HG02885 (cell line): ENCODE measurements at regions not wholly inside any gene's neighbourhood (a gene's known extent, or its start where the extent isn't known, plus 50 kb on each side); places are given as distances from the start of the nearest gene placed in this dataset.

ENCODE experiments used
- ATAC-seq: cut with Tn5 transposase; IDR thresholded peaks from one replicate; pipeline ENCODE4 v1.9.1; 2021; ENCODE audit warnings: mild to moderate bottlenecking; ENCODE audit not compliant: unreplicated experiment, poor library complexity

- no peak for ATAC-seq
Observed at GRCh38 chr2:107358362-107358761, 468.3 kb upstream of the RGPD4 start.

- no peak for ATAC-seq
Observed at GRCh38 chr2:107359021-107359420, 467.7 kb upstream of the RGPD4 start.

- no peak for ATAC-seq
Observed at GRCh38 chr2:107361751-107362381, 464.8 kb upstream of the RGPD4 start.

DNA sequence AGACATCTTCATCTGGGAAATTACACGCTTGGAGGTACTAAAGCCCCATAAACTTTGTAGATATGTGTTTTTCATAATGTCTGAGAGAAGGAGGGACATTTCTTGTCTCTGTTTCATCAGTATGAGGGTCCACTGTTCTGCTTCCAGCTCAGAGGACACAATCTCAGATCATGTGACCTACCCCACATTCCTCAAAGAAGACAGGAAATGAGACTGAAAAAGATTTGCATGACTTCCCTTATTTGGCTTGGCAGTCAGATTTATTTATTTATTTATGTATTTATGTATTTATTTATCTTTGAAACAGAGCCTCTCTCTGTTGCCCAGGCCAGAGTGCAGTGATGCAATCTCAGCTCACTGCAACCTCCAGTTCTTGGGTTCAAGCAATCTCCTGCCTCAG, 463.7 kb upstream of the RGPD4 start:
- no peak for ATAC-seq

DNA sequence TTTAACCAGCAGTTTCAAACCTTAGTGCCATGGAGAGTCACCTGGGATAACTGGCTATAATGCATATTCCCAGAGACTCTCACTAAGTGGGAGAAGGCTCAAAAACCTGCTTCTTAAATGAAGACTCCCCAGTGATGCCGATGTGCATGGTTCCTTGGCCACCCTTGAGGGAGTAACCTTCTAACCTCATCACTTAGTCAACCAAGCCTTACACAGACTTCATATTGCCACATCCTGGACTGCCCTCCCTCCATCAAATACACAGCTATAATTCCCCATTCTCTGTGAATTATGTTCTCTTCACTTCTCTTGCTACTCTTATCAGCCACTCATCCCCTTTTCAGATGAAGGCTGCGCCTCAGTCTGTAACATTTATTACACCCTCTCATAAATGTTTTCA, 462.9 kb upstream of the RGPD4 start:
- ATAC-seq, result no peak

DNA sequence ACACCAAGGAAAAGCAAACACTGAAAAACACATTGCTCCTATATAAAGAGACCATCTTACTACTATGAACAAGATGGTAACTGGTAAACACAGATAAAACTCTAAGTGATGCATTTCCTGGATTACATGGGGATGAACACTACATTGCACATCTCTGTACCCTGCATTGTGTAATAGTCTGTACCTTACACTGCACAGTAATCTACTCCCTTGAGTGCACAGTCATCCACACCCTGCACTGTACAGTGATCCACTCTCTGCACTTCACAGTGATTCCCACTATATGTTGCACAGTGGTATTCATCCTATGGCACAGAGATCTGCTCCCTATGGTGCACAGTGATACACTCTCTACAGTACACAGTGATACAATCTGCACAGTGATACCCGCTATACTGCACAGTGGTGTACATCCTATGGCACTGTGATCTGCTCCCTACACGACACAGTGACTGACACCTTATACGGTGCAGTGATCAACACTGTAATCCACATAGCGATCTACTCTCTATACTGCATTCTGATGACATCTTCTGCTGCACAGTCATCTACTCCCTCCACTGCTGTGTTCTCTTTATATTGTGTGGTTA, 462.2 kb upstream of the RGPD4 start:
- no peak for ATAC-seq

GRCh38 chr2:107374249-107374648, 452.4 kb upstream of the RGPD4 start:
- ATAC-seq, result no peak

DNA sequence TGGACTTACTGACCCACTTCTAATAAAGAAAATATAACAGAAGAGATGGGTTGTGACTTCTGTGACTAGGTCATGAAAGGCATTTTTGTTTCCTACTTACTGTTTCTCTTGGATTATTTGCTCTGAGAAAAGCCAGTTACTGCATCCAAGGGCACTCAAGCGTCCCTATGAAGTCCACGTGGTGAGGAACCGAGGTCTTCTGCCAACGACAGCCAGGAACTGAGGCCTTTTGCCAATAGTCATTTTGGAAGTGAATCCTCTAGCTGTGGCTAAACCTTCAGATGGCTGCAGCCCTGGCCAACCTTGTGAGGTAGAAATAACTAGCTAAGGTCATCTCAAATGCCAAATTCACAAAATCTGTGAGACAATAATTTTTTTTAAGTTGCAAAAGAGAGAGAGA, 449.8 kb upstream of the RGPD4 start:
- no peak for ATAC-seq

- no peak for ATAC-seq
Observed at GRCh38 chr2:107380912-107381311, 445.8 kb upstream of the RGPD4 start.

DNA sequence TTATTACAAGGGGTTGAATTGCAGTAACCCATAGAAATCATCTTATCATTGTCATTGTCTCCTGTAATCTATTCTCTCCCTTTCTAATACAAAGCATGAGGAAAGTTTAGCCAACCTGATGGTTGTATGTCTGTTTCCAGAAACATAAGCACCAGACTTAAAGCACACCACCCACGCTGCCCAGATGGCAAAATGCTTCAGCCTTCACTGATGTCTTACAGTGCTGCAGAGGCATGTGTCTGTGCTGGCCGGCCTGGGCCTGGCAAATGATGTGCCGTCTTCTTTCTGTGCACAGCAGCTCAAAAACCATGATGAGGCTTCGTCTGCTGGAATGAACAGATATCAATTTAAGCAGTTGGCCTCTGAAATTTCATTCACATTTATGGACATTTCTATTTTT, 443.0 kb upstream of the RGPD4 start:
- ATAC-seq, result no peak

- no peak for ATAC-seq
Observed at GRCh38 chr2:107384422-107384821, 442.3 kb upstream of the RGPD4 start.

- no peak for ATAC-seq
Observed at GRCh38 chr2:107385921-107386320, 440.8 kb upstream of the RGPD4 start.

GRCh38 chr2:107392241-107392704, 434.4 kb upstream of the RGPD4 start:
- ATAC-seq, result no peak

GRCh38 chr2:107393516-107393915, 433.2 kb upstream of the RGPD4 start:
- ATAC-seq, result no peak

DNA sequence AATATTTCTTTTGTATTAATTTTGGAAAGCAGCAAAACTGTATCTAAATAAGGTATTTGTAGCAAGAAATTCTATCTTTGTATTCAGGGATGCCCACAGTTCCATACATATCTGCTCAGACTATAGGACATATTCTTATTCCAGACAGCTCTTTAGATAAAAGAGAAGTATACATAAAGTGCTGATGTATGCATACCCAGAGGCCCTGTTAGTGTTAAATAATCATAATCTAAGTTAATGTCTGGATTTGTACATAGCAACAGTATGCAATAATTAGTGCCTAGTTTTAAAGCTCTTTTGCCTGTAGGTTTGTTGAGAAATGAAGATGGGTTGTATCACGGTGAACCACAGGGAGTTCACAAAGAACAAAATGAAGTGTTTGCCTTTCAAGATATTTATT, 428.0 kb upstream of the RGPD4 start:
- ATAC-seq, result no peak

GRCh38 chr2:107402330-107402729, 424.4 kb upstream of the RGPD4 start:
- ATAC-seq, result no peak

DNA sequence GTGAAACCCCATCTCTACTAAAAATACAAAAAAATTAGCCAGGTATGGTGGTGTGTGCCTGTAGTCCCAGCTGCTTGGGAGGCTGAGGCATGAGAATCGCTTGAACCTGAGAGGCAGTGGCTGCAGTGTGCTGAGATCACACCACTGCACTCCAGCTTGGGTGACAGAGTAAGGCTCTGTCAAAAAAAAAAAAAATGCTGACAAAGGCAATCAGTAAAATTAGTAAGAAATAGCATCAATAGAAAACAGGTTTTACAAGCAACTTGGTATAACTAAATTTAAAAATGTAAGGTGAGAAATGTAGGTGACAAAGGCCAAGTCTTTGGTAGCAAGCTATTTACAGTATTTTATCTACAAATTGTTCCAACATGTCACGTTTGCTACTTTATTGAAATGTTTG, 421.4 kb upstream of the RGPD4 start:
- ATAC-seq, result no peak

DNA sequence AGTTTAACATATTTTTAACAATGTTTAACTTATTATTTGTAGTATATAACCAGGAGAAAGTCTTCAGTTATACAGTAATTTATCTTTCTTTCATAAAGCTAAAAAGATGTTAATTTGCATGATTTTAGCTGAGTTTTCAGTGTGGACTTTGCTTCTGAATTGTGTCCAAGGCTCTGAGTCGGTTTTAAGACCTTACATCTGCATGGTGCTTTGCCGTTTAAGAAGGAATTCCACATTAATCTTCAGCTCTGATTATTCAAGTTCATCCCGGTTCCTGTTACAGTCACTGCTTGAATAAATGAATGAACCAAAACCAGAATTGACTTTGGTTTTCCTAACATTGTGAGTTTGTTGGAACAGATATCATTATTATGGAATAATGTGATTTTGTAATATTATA, 419.7 kb upstream of the RGPD4 start:
- ATAC-seq, result no peak

GRCh38 chr2:107407974-107408373, 418.7 kb upstream of the RGPD4 start:
- no peak for ATAC-seq

- ATAC-seq, result no peak
Observed at GRCh38 chr2:107411267-107411666, 415.4 kb upstream of the RGPD4 start.

DNA sequence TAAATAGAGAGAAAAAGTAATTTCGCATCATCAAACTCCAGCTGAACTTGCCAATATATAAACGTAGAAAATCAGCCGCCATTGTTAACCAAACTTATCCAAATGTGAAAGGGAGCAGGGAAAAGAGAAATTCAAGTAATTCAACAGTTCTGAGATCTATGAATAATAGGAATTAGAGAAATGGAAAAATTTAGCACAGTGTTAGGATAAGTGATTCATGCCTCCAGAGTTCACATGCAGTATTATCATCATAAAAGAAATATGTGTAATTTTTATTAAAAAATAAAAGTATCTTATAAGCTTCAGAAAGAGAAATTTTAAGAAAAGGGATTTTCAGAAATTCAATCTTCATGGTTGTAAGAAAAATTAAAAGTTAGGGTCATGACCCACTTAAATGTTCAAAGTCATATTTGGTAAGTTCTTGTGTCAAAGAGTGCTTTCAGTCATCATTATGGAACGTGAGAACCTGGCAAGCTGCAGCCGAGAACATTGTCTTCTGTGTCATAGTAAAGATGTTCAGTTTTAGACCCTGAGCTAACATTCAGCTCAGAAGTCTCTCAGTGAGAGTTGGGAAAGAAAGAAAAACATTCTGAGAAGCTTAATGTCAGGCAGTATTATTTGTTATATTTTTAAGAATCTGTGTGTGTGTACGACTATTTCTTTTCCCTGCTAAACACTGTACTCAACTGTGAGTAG, 414.3 kb upstream of the RGPD4 start:
- ATAC-seq, result no peak

DNA sequence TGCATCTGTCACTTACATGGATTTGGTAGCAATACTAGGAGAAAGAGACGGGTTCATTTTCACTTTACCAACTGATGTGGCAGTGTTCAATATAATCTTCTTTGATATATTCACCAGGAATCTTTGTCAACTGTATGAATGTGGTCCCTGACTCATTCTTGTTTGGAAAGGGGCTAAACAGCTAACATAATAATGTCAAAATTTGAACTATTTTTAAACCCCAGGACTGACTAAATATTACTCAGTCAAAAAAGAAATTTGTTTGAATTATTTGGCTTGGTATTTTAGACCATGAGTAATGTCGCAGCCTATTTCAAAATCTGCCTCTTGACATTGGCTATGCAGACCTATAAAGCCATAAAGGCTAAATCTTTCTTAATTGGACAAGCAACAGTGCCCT, 413.7 kb upstream of the RGPD4 start:
- no peak for ATAC-seq
